ENCODE measurements at regions not wholly inside any gene's neighbourhood (a gene's known extent, or its start where the extent isn't known, plus 50 kb on each side); places are given as distances from the start of the nearest gene placed in this dataset.

DNA sequence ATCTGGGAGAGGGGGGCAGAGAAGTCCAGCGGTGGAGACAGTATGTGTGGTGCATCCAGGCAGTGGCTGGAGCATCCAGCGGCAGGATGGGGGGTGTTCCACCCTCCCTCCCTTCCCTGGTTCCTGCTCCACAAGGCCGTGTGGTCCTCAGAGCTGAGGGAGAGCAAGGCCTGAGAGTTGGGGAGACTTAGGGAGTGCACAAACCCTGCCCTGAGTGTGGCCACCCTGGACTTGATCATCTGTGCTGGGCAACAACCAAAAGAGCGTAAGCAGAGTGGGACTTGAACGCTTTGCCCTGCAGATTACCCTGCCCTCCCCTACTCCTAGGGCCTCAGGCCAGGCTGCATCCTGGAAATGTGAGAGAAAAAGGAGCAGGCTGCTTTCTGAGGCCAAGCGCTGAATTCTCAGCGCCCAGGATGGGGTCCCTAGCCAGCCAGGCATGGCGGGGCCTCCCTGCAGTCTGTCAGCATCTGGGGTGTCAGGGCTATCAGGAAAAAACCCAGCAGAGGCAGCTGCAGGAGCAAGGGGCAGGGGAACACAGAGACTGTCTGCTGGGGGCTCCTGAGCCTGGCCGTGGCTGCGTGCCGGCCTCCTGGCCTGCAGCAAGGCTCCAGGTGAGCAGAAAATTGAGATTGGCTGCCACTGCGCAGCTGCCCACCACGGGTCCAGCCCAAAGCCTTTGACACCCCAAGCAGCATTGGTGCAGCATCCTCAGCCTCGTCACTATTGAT is 266.2 kb downstream of the NPHP4 start:
- Histone ChIP-seq H3K36me3 (ENCODE audit: insufficient read depth, low read length) (no peaks in the 10 kb centered on the region), H3K9ac (ENCODE audit: low read depth, low read length) (no peak overlapping the region), H3K4me1 (ENCODE audit: insufficient read depth, low read length) (no peaks in the 10 kb centered on the region), H3K4me2 (ENCODE audit: insufficient read depth, low read length) (no peak overlapping the region), H3K27ac (ENCODE audit: low read length) (no peak overlapping the region), H3K4me3 (ENCODE audit: low read depth in 1 of 2, low read length in 2 of 2) (no peak overlapping the region), H3K9me3 (ENCODE audit: insufficient read depth, low read length, severe bottlenecking) (no peaks in the 10 kb centered on the region), H2AFZ (ENCODE audit: low read depth, low read length) (no peak overlapping the region), H4K20me1 (ENCODE audit: insufficient read depth, low read length) (no peaks in the 10 kb centered on the region), H3K79me2 (ENCODE audit: insufficient read depth, low read length) (no peaks in the 10 kb centered on the region), H3K27me3 (ENCODE audit: insufficient read depth, low read length, poor library complexity) (peaks cover 7% of the 10 kb centered on the region)
- no peak for ATAC-seq (ENCODE audit: insufficient read depth, low read depth)
- TF ChIP-seq, protein P1, sequence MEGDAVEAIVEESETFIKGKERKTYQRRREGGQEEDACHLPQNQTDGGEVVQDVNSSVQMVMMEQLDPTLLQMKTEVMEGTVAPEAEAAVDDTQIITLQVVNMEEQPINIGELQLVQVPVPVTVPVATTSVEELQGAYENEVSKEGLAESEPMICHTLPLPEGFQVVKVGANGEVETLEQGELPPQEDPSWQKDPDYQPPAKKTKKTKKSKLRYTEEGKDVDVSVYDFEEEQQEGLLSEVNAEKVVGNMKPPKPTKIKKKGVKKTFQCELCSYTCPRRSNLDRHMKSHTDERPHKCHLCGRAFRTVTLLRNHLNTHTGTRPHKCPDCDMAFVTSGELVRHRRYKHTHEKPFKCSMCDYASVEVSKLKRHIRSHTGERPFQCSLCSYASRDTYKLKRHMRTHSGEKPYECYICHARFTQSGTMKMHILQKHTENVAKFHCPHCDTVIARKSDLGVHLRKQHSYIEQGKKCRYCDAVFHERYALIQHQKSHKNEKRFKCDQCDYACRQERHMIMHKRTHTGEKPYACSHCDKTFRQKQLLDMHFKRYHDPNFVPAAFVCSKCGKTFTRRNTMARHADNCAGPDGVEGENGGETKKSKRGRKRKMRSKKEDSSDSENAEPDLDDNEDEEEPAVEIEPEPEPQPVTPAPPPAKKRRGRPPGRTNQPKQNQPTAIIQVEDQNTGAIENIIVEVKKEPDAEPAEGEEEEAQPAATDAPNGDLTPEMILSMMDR (IDR thresholded peaks at IDR 0.05; ENCODE audit: borderline replicate concordance, extremely low read depth, low read length, poor library complexity, severe bottlenecking) = no peak
- TF ChIP-seq EZH2 (IDR thresholded peaks at IDR 0.05; ENCODE audit: borderline replicate concordance, low read depth, low read length, severe bottlenecking) = no peak
- DNase-seq = no peak

DNA sequence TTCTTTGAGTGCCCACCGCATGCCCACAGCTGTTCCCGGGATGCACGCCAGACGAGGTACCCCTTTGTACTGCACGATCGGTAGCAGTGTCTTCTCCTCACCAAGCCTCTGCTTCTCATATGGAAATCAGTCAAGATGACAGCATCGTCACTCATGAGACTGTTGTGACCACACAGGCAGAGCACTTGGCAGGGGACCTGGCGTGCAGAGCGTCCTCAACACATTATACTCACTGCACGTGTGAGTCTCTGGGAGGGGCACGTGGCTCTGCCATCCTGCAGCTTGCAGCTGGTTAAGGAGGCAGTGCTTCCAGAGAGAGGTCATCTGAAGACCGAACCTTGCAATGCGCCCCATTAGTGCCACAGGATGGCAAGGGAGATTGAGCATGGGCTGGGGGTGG is 266.8 kb downstream of the NPHP4 start:
- H4K20me1 ChIP-seq (ENCODE audit: insufficient read depth, low read length) = no peaks in the 10 kb centered on the region
- no peaks in the 10 kb centered on the region for H3K79me2 ChIP-seq (ENCODE audit: insufficient read depth, low read length)
- no peaks in the 10 kb centered on the region for H3K36me3 ChIP-seq (ENCODE audit: insufficient read depth, low read length)
- no peaks in the 10 kb centered on the region for H3K4me1 ChIP-seq (ENCODE audit: insufficient read depth, low read length)
- no peaks in the 10 kb centered on the region for H3K9me3 ChIP-seq (ENCODE audit: insufficient read depth, low read length, severe bottlenecking)
- H3K4me2 ChIP-seq (ENCODE audit: insufficient read depth, low read length) = no peak overlapping the region
- TF ChIP-seq, protein P1 (IDR thresholded peaks at IDR 0.05; ENCODE audit: borderline replicate concordance, extremely low read depth, low read length, poor library complexity, severe bottlenecking) = no peak
- TF ChIP-seq EZH2 (IDR thresholded peaks at IDR 0.05; ENCODE audit: borderline replicate concordance, low read depth, low read length, severe bottlenecking) = no peak
- H3K27ac ChIP-seq (ENCODE audit: low read length) = no peak overlapping the region
- no peak overlapping the region for H3K9ac ChIP-seq (ENCODE audit: low read depth, low read length)
- no peak overlapping the region for H3K4me3 ChIP-seq (ENCODE audit: low read depth in 1 of 2, low read length in 2 of 2)
- no peak overlapping the region for H2AFZ ChIP-seq (ENCODE audit: low read depth, low read length)
- ATAC-seq (ENCODE audit: insufficient read depth, low read depth) (no peak), DNase-seq (no peak)
- peaks cover 7% of the 10 kb centered on the region for H3K27me3 ChIP-seq (ENCODE audit: insufficient read depth, low read length, poor library complexity)

DNA sequence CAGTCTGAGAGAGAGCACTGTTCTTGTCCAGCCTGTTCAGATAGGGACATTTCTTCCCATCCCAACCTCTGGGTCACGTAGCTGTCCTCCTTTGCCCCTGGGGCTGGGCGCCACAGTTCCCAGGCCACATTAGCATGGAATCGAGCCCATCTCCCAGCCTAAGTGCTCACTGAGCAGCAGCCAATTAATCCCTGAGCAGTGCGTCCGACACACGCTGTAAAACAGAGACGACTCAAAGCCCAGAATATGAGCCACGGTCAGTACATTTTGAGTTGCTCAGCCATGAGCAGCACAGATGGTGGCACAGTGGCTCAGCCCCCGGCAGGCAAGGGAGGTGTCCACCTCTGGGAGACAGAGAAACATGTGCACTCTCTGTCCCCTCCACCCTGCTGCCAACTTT is 267.4 kb downstream of the NPHP4 start:
- Histone ChIP-seq H3K79me2 (ENCODE audit: insufficient read depth, low read length) (no peaks in the 10 kb centered on the region), H3K4me2 (ENCODE audit: insufficient read depth, low read length) (no peak overlapping the region), H3K9me3 (ENCODE audit: insufficient read depth, low read length, severe bottlenecking) (no peaks in the 10 kb centered on the region), H3K27me3 (ENCODE audit: insufficient read depth, low read length, poor library complexity) (peaks cover 7% of the 10 kb centered on the region), H3K9ac (ENCODE audit: low read depth, low read length) (no peak overlapping the region), H3K4me3 (ENCODE audit: low read depth in 1 of 2, low read length in 2 of 2) (no peak overlapping the region), H3K4me1 (ENCODE audit: insufficient read depth, low read length) (no peaks in the 10 kb centered on the region), H3K36me3 (ENCODE audit: insufficient read depth, low read length) (no peaks in the 10 kb centered on the region), H2AFZ (ENCODE audit: low read depth, low read length) (no peak overlapping the region), H3K27ac (ENCODE audit: low read length) (no peak overlapping the region), H4K20me1 (ENCODE audit: insufficient read depth, low read length) (no peaks in the 10 kb centered on the region)
- no peak for DNase-seq
- TF ChIP-seq, protein P1 (IDR thresholded peaks at IDR 0.05; ENCODE audit: borderline replicate concordance, extremely low read depth, low read length, poor library complexity, severe bottlenecking) = no peak
- no peak for TF ChIP-seq EZH2 (IDR thresholded peaks at IDR 0.05; ENCODE audit: borderline replicate concordance, low read depth, low read length, severe bottlenecking)
- ATAC-seq (ENCODE audit: insufficient read depth, low read depth) = no peak
